Mucosa of stomach (tissue), 1 donor: ENCODE measurements at regions not wholly inside any gene's neighbourhood (a gene's known extent, or its start where the extent isn't known, plus 50 kb on each side); places are given as distances from the start of the nearest gene placed in this dataset.

Experiments
- H3K27me3 ChIP-seq: one replicate; pipeline ENCODE4 v1.7.0; 2013; ENCODE audit warnings: mild to moderate bottlenecking, low read length; ENCODE audit not compliant: control insufficient read depth, insufficient read depth
- H3K36me3 ChIP-seq: one replicate; pipeline ENCODE4 v1.7.0; 2013; ENCODE audit warnings: low read length; ENCODE audit not compliant: control insufficient read depth, insufficient read depth
- H3K4me1 ChIP-seq: one replicate; pipeline ENCODE4 v1.7.0; 2013; ENCODE audit warnings: mild to moderate bottlenecking, low read length; ENCODE audit not compliant: control insufficient read depth, insufficient read depth
- H3K4me3 ChIP-seq: one replicate; pipeline ENCODE4 v1.7.0; 2013; ENCODE audit warnings: low read length
- H3K9ac ChIP-seq: one replicate; pipeline ENCODE4 v1.7.0; 2013; ENCODE audit warnings: mild to moderate bottlenecking, low read length, moderate library complexity
- H3K9me3 ChIP-seq: one replicate; pipeline ENCODE4 v1.7.0; 2013; ENCODE audit warnings: mild to moderate bottlenecking, low read length, moderate library complexity; ENCODE audit not compliant: control insufficient read depth
- donor health status: Pancreatic carcinoma.

GRCh38 chr20:50250679-50251382 lies 60.2 kb downstream of the CEBPB start:
- H3K36me3 ChIP-seq, result no peaks in the 10 kb centered on the region
- H3K27me3 ChIP-seq, result no peaks in the 10 kb centered on the region
- no peaks in the 10 kb centered on the region for H3K9me3 ChIP-seq
- H3K4me1 ChIP-seq, result peaks cover 39% of the 10 kb centered on the region
- no peak overlapping the region for H3K4me3 ChIP-seq
- H3K9ac ChIP-seq, result no peak overlapping the region

DNA sequence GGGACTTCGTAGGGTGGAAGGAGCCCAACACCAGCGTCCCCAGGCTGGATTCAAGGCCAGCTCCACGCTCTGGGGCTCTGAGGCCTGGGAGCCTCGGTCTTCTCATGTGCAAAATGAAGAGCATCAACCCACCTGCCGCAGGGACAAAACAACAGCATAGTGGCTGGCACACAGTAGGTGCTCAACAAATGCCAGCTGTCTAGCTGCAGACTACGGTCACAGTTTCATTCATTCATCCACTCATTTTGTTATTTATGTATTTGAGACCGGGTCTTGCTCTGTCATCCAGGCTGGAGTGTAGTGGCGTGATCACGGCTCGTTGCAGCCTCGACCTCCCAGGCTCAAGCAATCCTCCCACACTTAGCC lies 60.7 kb downstream of the CEBPB start:
- H3K9me3 ChIP-seq, result no peaks in the 10 kb centered on the region
- no peaks in the 10 kb centered on the region for H3K36me3 ChIP-seq
- no peak overlapping the region for H3K4me3 ChIP-seq
- H3K4me1 ChIP-seq, result peaks cover 34% of the 10 kb centered on the region
- H3K9ac ChIP-seq, result no peak overlapping the region
- H3K27me3 ChIP-seq, result no peaks in the 10 kb centered on the region

GRCh38 chr20:50251992-50252511 lies 61.4 kb downstream of the CEBPB start:
- peaks cover 27% of the 10 kb centered on the region for H3K4me1 ChIP-seq
- H3K36me3 ChIP-seq, result no peaks in the 10 kb centered on the region
- H3K9me3 ChIP-seq, result no peaks in the 10 kb centered on the region
- H3K9ac ChIP-seq, result no peak overlapping the region
- no peak overlapping the region for H3K4me3 ChIP-seq
- no peaks in the 10 kb centered on the region for H3K27me3 ChIP-seq

- Histone ChIP-seq H3K36me3 (no peaks in the 10 kb centered on the region), H3K9ac (no peak overlapping the region), H3K9me3 (no peaks in the 10 kb centered on the region), H3K4me1 (peaks cover 20% of the 10 kb centered on the region), H3K4me3 (no peak overlapping the region), H3K27me3 (no peaks in the 10 kb centered on the region)
Observed at GRCh38 chr20:50252701-50253100, 62.1 kb downstream of the CEBPB start.

GRCh38 chr20:50253101-50253500 lies 62.5 kb downstream of the CEBPB start:
- Histone ChIP-seq H3K27me3 (no peaks in the 10 kb centered on the region), H3K9ac (no peak overlapping the region), H3K36me3 (no peaks in the 10 kb centered on the region), H3K4me3 (no peak overlapping the region), H3K4me1 (peaks cover 16% of the 10 kb centered on the region), H3K9me3 (no peaks in the 10 kb centered on the region)

- no peaks in the 10 kb centered on the region for H3K9me3 ChIP-seq
- no peak overlapping the region for H3K9ac ChIP-seq
- no peak overlapping the region for H3K4me3 ChIP-seq
- peaks cover 8% of the 10 kb centered on the region for H3K4me1 ChIP-seq
- no peaks in the 10 kb centered on the region for H3K36me3 ChIP-seq
- no peaks in the 10 kb centered on the region for H3K27me3 ChIP-seq
Observed at GRCh38 chr20:50254466-50255079, 63.9 kb downstream of the CEBPB start.

GRCh38 chr20:50256577-50256976 lies 65.9 kb downstream of the CEBPB start:
- Histone ChIP-seq H3K9ac (no peak overlapping the region), H3K36me3 (no peaks in the 10 kb centered on the region), H3K4me3 (no peak overlapping the region), H3K27me3 (no peaks in the 10 kb centered on the region), H3K4me1 (peaks cover 15% of the 10 kb centered on the region), H3K9me3 (no peaks in the 10 kb centered on the region)

- Histone ChIP-seq H3K9ac (no peak overlapping the region), H3K9me3 (no peaks in the 10 kb centered on the region), H3K36me3 (no peaks in the 10 kb centered on the region), H3K27me3 (no peaks in the 10 kb centered on the region), H3K4me1 (peaks cover 15% of the 10 kb centered on the region), H3K4me3 (no peak overlapping the region)
Observed at GRCh38 chr20:50257860-50258259, 67.2 kb downstream of the CEBPB start.

- Histone ChIP-seq H3K36me3 (no peaks in the 10 kb centered on the region), H3K4me1 (peaks cover 15% of the 10 kb centered on the region), H3K9ac (no peak overlapping the region), H3K27me3 (no peaks in the 10 kb centered on the region), H3K9me3 (no peaks in the 10 kb centered on the region), H3K4me3 (no peak overlapping the region)
Observed at GRCh38 chr20:50258790-50259483, 68.3 kb downstream of the CEBPB start.

DNA sequence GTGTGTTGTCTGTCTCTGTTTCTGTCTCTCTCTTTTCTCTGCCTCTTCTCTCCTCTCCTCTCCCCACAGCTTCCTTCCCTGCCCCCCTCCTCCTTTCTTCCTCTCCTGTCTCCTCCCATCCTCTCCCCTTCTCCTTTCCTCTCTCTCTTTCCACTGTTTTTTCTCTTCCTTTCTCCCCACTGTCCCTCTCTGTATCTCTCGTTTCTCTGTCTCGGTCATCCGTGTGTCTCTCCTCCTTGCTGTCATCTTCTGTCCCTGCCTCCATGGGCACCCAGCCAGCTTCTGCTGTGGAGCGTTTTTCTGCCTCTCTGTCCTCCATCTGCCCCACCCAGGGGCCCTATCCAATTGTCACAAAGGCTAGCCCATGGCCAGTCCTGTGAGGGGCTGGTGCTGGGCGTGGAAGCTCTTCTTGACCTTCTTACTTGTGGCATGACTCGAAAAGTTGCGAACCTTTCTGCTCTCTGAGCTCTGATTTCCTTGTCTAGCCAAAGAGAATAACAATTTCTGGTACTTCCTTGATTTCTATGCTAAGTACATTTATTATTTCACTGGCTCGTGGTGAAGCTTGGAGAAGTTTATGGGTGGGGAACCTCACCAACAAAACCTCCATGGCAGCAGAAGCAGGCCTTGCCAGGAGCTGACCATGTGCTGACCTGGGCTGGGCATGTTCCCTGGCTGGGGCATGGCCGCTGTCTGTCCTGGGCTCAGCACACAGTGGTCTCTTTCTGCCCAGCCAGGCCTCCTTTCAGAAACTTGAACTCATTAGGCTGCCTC lies 69.3 kb downstream of the CEBPB start:
- Histone ChIP-seq H3K4me1 (peaks cover 15% of the 10 kb centered on the region), H3K36me3 (no peaks in the 10 kb centered on the region), H3K9ac (peak overlapping the region; percentile 22)

GRCh38 chr20:50260479-50261221 lies 70.0 kb downstream of the CEBPB start:
- no peaks in the 10 kb centered on the region for H3K9me3 ChIP-seq
- H3K27me3 ChIP-seq, result no peaks in the 10 kb centered on the region

More for the DNA sequence above, 69.3 kb downstream of the CEBPB start:
- Histone ChIP-seq H3K9me3 (no peaks in the 10 kb centered on the region), H3K4me3 (no peak overlapping the region), H3K27me3 (no peaks in the 10 kb centered on the region)

More at GRCh38 chr20:50260479-50261221, 70.0 kb downstream of the CEBPB start:
- H3K9ac ChIP-seq, result peak overlapping the region; percentile 22
- no peak overlapping the region for H3K4me3 ChIP-seq
- H3K4me1 ChIP-seq, result peaks cover 15% of the 10 kb centered on the region
- H3K36me3 ChIP-seq, result no peaks in the 10 kb centered on the region
